Mesenchymal stem cell (in vitro differentiated cells and primary cell): ENCODE measurements at regions not wholly inside any gene's neighbourhood (a gene's known extent, or its start where the extent isn't known, plus 50 kb on each side); places are given as distances from the start of the nearest gene placed in this dataset.

ENCODE experiments used
- DNase-seq: peaks from one replicate; pipeline ENCODE4 v3.0.0-alpha.2; 2013
- H2AFZ ChIP-seq: one replicate; pipeline ENCODE4 v1.6.1; 2013; ENCODE audit warnings: low read depth, mild to moderate bottlenecking, control low read depth, inconsistent platforms, low read length, moderate library complexity
- H2AK5ac ChIP-seq: 2 replicates; pipeline ENCODE4 v1.6.1; 2013; ENCODE audit warnings: low read length, moderate library complexity, mild to moderate bottlenecking, inconsistent platforms; ENCODE audit not compliant: severe bottlenecking
- H2BK120ac ChIP-seq: one replicate; pipeline ENCODE4 v1.6.1; 2013; ENCODE audit warnings: low read depth, mild to moderate bottlenecking, inconsistent platforms, low read length, moderate library complexity
- H2BK12ac ChIP-seq, 2 experiments: one replicate each; pipeline ENCODE4 v1.6.1; 2013; ENCODE audit warnings: inconsistent platforms in 2 of 2, low read length in 2 of 2, mild to moderate bottlenecking in 2 of 2, moderate library complexity in 2 of 2, control low read depth in 1 of 2
- H2BK15ac ChIP-seq: one replicate; pipeline ENCODE4 v1.6.1; 2013; ENCODE audit warnings: mild to moderate bottlenecking, low read depth, inconsistent platforms; ENCODE audit not compliant: poor library complexity, severe bottlenecking
- H2BK5ac ChIP-seq: 2 replicates; pipeline ENCODE4 v1.6.1; 2013; ENCODE audit warnings: low read depth, mild to moderate bottlenecking, low read length, control low read depth, inconsistent platforms; ENCODE audit not compliant: poor library complexity, severe bottlenecking
- H3K14ac ChIP-seq, 2 experiments: one replicate each; pipeline ENCODE4 v1.6.1; 2013; ENCODE audit warnings: inconsistent platforms in 2 of 2, low read length in 2 of 2, control low read depth in 1 of 2, mild to moderate bottlenecking in 1 of 2, moderate library complexity in 1 of 2
- H3K18ac ChIP-seq, 2 experiments: one replicate each; pipeline ENCODE4 v1.6.1; 2013; ENCODE audit warnings: inconsistent platforms in 2 of 2, low read length in 2 of 2, control low read depth in 1 of 2, low read depth in 1 of 2, mild to moderate bottlenecking in 1 of 2
- H3K23ac ChIP-seq, 2 experiments: one replicate each; pipeline ENCODE4 v1.6.1; 2013; ENCODE audit warnings: inconsistent platforms in 2 of 2, low read length in 2 of 2, mild to moderate bottlenecking in 2 of 2, moderate library complexity in 2 of 2, control low read depth in 1 of 2
- H3K27ac ChIP-seq: 2 replicates; pipeline ENCODE4 v1.5.1; 2013; ENCODE audit warnings: mild to moderate bottlenecking, moderate library complexity, low read length, control low read depth, inconsistent platforms; ENCODE audit not compliant: poor library complexity, severe bottlenecking
- H3K27me3 ChIP-seq, 2 experiments: 2 replicates each; pipeline versions ENCODE4 v1.6.1 to v1.7.0; 2013; ENCODE audit warnings: low read length in 2 of 2, mild to moderate bottlenecking in 2 of 2, moderate library complexity in 2 of 2, control low read depth in 1 of 2, inconsistent platforms in 1 of 2; ENCODE audit not compliant: control insufficient read depth in 1 of 2, insufficient read depth in 1 of 2
- H3K36me3 ChIP-seq, 2 experiments: 2 replicates each; pipeline versions ENCODE4 v1.6.1 to v1.7.0; 2013; ENCODE audit warnings: low read length in 2 of 2, control low read depth in 1 of 2, inconsistent platforms in 1 of 2, low read depth in 1 of 2, mild to moderate bottlenecking in 1 of 2; ENCODE audit not compliant: insufficient read depth in 2 of 2, control insufficient read depth in 1 of 2
- H3K4ac ChIP-seq, 2 experiments: one replicate each; pipeline ENCODE4 v1.6.1; 2013; ENCODE audit warnings: inconsistent platforms in 2 of 2, low read length in 2 of 2, mild to moderate bottlenecking in 2 of 2, moderate library complexity in 2 of 2, control low read depth in 1 of 2, low read depth in 1 of 2
- H3K4me1 ChIP-seq: 2 replicates; pipeline ENCODE4 v1.6.1; 2013; ENCODE audit warnings: low read depth, low read length, control low read depth; ENCODE audit not compliant: control insufficient read depth, insufficient read depth
- H3K4me2 ChIP-seq: 2 replicates; pipeline ENCODE4 v1.6.1; 2013; ENCODE audit warnings: low read length, mild to moderate bottlenecking, inconsistent platforms; ENCODE audit not compliant: poor library complexity, severe bottlenecking
- H3K4me3 ChIP-seq, 2 experiments: 2 replicates each; pipeline versions ENCODE4 v1.5.1 to v1.7.0; 2013; ENCODE audit warnings: low read length in 2 of 2, mild to moderate bottlenecking in 2 of 2, control low read depth in 1 of 2, low read depth in 1 of 2; ENCODE audit not compliant: insufficient read depth in 1 of 2
- H3K79me1 ChIP-seq: replicated peaks from 2 replicates; pipeline ENCODE4 v1.6.1; 2013; ENCODE audit warnings: mild to moderate bottlenecking, control low read depth, low read length, inconsistent platforms; ENCODE audit not compliant: poor library complexity, severe bottlenecking
- H3K9ac ChIP-seq: 2 replicates; pipeline ENCODE4 v1.7.0; 2013; ENCODE audit warnings: mild to moderate bottlenecking, low read length, moderate library complexity
- H3K9me3 ChIP-seq: 2 replicates; pipeline ENCODE4 v1.7.0; 2013; ENCODE audit warnings: mild to moderate bottlenecking, low read length; ENCODE audit not compliant: control insufficient read depth
- H4K8ac ChIP-seq: one replicate; pipeline ENCODE4 v1.6.1; 2013; ENCODE audit warnings: inconsistent platforms, mild to moderate bottlenecking, low read length, moderate library complexity
- H4K91ac ChIP-seq: one replicate; pipeline ENCODE4 v1.6.1; 2013; ENCODE audit warnings: mild to moderate bottlenecking, low read length, inconsistent platforms
- WGBS: methylation state at CpG from one replicate; pipeline ENCODE4 v1.1.7; 2013; ENCODE audit warnings: mixed read lengths; 5-methylcytosine and 5-hydroxymethylcytosine counted together

- Histone ChIP-seq H3K18ac (no peak overlapping the region), H3K4me3 (no peak overlapping the region), H3K4me2 (no peak overlapping the region), H3K9ac (no peak overlapping the region), H3K4me1 (no peaks in the 10 kb centered on the region), H3K9me3 (peaks cover under 1% of the 10 kb centered on the region), H3K4ac (no peak overlapping the region), H2AK5ac (no peak overlapping the region), H2AFZ (no peak overlapping the region), H4K91ac (no peak overlapping the region), H2BK15ac (no peak overlapping the region), H3K36me3 (no peaks in the 10 kb centered on the region), H3K79me1 (no peaks in the 10 kb centered on the region), H3K27me3 (no peaks in the 10 kb centered on the region), H4K8ac (no peak overlapping the region), H3K14ac (no peak overlapping the region), H2BK12ac (no peak overlapping the region), H3K23ac (no peak overlapping the region), H3K27ac (no peak overlapping the region), H2BK5ac (no peak overlapping the region), H2BK120ac (no peak overlapping the region)
- 86% methylated on average over 1 of the region's 2 CpGs for WGBS
- no peak for DNase-seq
Observed at GRCh38 chr19:31930401-31930800, 415.0 kb upstream of the ZNF507 start.

GRCh38 chr19:31937983-31938382 lies 407.4 kb upstream of the ZNF507 start:
- H3K4me3 ChIP-seq: no peak overlapping the region
- no peak for DNase-seq
- H3K9ac ChIP-seq: no peak overlapping the region
- no peaks in the 10 kb centered on the region for H3K79me1 ChIP-seq
- WGBS: 76% methylated on average over 3 of the region's 3 CpGs
- H2BK5ac ChIP-seq: no peak overlapping the region
- H2BK12ac ChIP-seq: no peak overlapping the region
- no peak overlapping the region for H3K14ac ChIP-seq
- H3K4me1 ChIP-seq: no peaks in the 10 kb centered on the region
- no peaks in the 10 kb centered on the region for H3K9me3 ChIP-seq
- H2BK120ac ChIP-seq: no peak overlapping the region
- no peak overlapping the region for H2BK15ac ChIP-seq
- H3K4ac ChIP-seq: no peak overlapping the region
- H4K91ac ChIP-seq: no peak overlapping the region
- H3K36me3 ChIP-seq: no peaks in the 10 kb centered on the region
- no peak overlapping the region for H3K23ac ChIP-seq
- no peak overlapping the region for H2AK5ac ChIP-seq
- H3K18ac ChIP-seq: no peak overlapping the region
- no peak overlapping the region for H3K27ac ChIP-seq
- H4K8ac ChIP-seq: no peak overlapping the region
- H3K4me2 ChIP-seq: no peak overlapping the region
- no peaks in the 10 kb centered on the region for H3K27me3 ChIP-seq
- H2AFZ ChIP-seq: no peak overlapping the region

GRCh38 chr19:31938675-31939074 lies 406.7 kb upstream of the ZNF507 start:
- no peak overlapping the region for H3K9ac ChIP-seq
- H3K4ac ChIP-seq: no peak overlapping the region
- H3K27me3 ChIP-seq: peaks cover 0 to 4% of the 10 kb centered on the region in 2 experiments
- H3K18ac ChIP-seq: no peak overlapping the region
- H3K4me1 ChIP-seq: no peaks in the 10 kb centered on the region
- no peak overlapping the region for H3K27ac ChIP-seq
- no peak overlapping the region for H3K23ac ChIP-seq
- H2AK5ac ChIP-seq: no peak overlapping the region
- no peaks in the 10 kb centered on the region for H3K79me1 ChIP-seq
- H3K14ac ChIP-seq: no peak overlapping the region
- H2BK15ac ChIP-seq: no peak overlapping the region
- no peak overlapping the region for H2BK120ac ChIP-seq
- DNase-seq: peak; percentile 10
- no peak overlapping the region for H2BK12ac ChIP-seq
- no peak overlapping the region for H3K4me2 ChIP-seq
- H3K4me3 ChIP-seq: no peak overlapping the region
- WGBS: 55% methylated on average over 5 of the region's 5 CpGs
- H4K8ac ChIP-seq: no peak overlapping the region
- no peaks in the 10 kb centered on the region for H3K9me3 ChIP-seq
- H2BK5ac ChIP-seq: no peak overlapping the region
- H4K91ac ChIP-seq: no peak overlapping the region
- no peaks in the 10 kb centered on the region for H3K36me3 ChIP-seq
- no peak overlapping the region for H2AFZ ChIP-seq

GRCh38 chr19:31940396-31940795 lies 405.0 kb upstream of the ZNF507 start:
- Histone ChIP-seq H2AK5ac (no peak overlapping the region), H3K9me3 (no peaks in the 10 kb centered on the region), H2BK5ac (no peak overlapping the region), H3K4me1 (no peaks in the 10 kb centered on the region), H3K36me3 (no peaks in the 10 kb centered on the region), H2AFZ (no peak overlapping the region), H3K79me1 (no peaks in the 10 kb centered on the region), H2BK12ac (no peak overlapping the region), H4K91ac (no peak overlapping the region), H3K18ac (no peak overlapping the region), H4K8ac (no peak overlapping the region), H3K4me3 (no peak overlapping the region), H2BK15ac (no peak overlapping the region), H3K9ac (no peak overlapping the region), H3K4me2 (no peak overlapping the region), H3K23ac (no peak overlapping the region), H3K27ac (no peak overlapping the region), H3K27me3 (peaks cover 0 to 9% of the 10 kb centered on the region in 2 experiments), H3K4ac (no peak overlapping the region), H3K14ac (no peak overlapping the region), H2BK120ac (no peak overlapping the region)
- no peak for DNase-seq
- WGBS: 88% methylated on average over 2 of the region's 2 CpGs
